ENCODE measurements at regions not wholly inside any gene's neighbourhood (a gene's known extent, or its start where the extent isn't known, plus 50 kb on each side); places are given as distances from the start of the nearest gene placed in this dataset.

DNA sequence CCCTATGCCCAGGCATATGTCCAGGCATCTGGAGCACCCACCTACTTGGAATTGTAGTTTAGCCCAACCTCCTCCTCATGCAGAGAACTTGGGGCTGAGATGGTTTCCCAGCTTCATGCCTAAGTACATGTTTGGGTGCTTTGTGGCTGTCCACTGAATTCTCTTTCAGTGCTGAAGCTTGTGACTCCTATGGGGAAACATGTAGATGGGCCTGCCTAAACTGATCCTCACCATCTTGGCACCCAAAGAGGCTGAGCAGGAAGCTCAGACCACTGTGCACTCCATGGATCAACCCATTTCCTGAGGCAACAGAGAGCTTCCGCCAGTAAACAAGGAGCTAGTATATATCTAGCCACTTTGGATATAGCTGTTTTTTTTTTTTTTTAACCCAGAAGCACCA is 2733.7 kb downstream of the PCDH7 start:
- Histone ChIP-seq H3K4me1 (replicated peaks in 1 of 4; ENCODE audit: control insufficient read depth in 3 of 4, insufficient read depth in 4 of 4, low read length in 3 of 4) (no peaks in the 10 kb centered on the region), H4K20me1 (replicated peaks in 1 of 2; ENCODE audit: control insufficient read depth in 1 of 2, insufficient read depth in 2 of 2, low read length in 2 of 2) (no peaks in the 10 kb centered on the region), H3K79me1 (ENCODE audit: low read depth, low read length) (no peaks in the 10 kb centered on the region), H2BK15ac (ENCODE audit: low read length) (no peak overlapping the region), H2AK5ac (ENCODE audit: low read depth, low read length) (no peak overlapping the region), H2BK120ac (replicated peaks; ENCODE audit: low read depth, low read length) (no peak overlapping the region), H2BK5ac (ENCODE audit: low read depth, low read length) (no peak overlapping the region), H2BK12ac (ENCODE audit: low read depth, low read length) (no peak overlapping the region), H3K27me3 (replicated peaks in 1 of 4; ENCODE audit: control insufficient read depth in 3 of 4, extremely low read depth in 1 of 4, insufficient read depth in 3 of 4, low read length in 3 of 4) (no peaks in the 10 kb centered on the region), H3K4me2 (ENCODE audit: insufficient read depth in 1 of 2, low read depth in 2 of 2, low read length in 2 of 2) (no peak overlapping the region), H4K91ac (replicated peaks; ENCODE audit: insufficient read length, low read length) (no peak overlapping the region), H3K79me2 (ENCODE audit: control insufficient read depth in 1 of 2, insufficient read depth in 2 of 2, low read length in 2 of 2) (no peaks in the 10 kb centered on the region), H3K23me2 (ENCODE audit: low read depth, low read length) (no peaks in the 10 kb centered on the region), H3K18ac (ENCODE audit: extremely low read depth, low read length) (no peak overlapping the region), H4K8ac (ENCODE audit: extremely low read depth, insufficient read depth, low read length) (no peak overlapping the region), H3K14ac (ENCODE audit: insufficient read length) (no peak overlapping the region), H3K4me3 (ENCODE audit: extremely low read depth in 1 of 4, insufficient read depth in 2 of 4, low read depth in 3 of 4, low read length in 4 of 4) (no peak overlapping the region), H2AFZ (ENCODE audit: low read length) (no peak overlapping the region), H3K23ac (ENCODE audit: insufficient read length) (no peak overlapping the region), H2BK20ac (ENCODE audit: low read length) (no peak overlapping the region), H3K27ac (ENCODE audit: low read depth, low read length) (no peak overlapping the region), H4K5ac (ENCODE audit: insufficient read length, low read depth, low read length) (no peak overlapping the region), H3K4ac (replicated peaks; ENCODE audit: insufficient read length, low read depth, low read length) (no peak overlapping the region), H3K36me3 (ENCODE audit: control insufficient read depth in 2 of 4, insufficient read depth in 4 of 4, low read length in 3 of 4) (no peaks in the 10 kb centered on the region), H3K9me3 (ENCODE audit: insufficient read depth in 2 of 2, low read depth in 1 of 2, low read length in 1 of 2) (no peaks in the 10 kb centered on the region), H3K9ac (replicated peaks in 1 of 4; ENCODE audit: extremely low read depth in 1 of 4, low read depth in 3 of 4, low read length in 3 of 4) (no peak overlapping the region), H3K56ac (replicated peaks; ENCODE audit: insufficient read length, low read depth, low read length) (no peak overlapping the region)
- CTCF ChIA-PET (ENCODE audit: partially characterized antibody): no interaction called here
- FAIRE-seq (no peak), DNase-seq (ENCODE audit: low read depth in 1 of 2, low spot score in 2 of 2) (no peak)
- POLR2A ChIA-PET (ENCODE audit: partially characterized antibody): no interaction called here
- WGBS, 2 experiments (ENCODE audit: extremely low coverage in 1 of 2, insufficient coverage in 1 of 2, insufficient read length in 1 of 2, insufficient replicate concordance in 2 of 2, low coverage in 1 of 2, low lambda C conversion rate in 2 of 2, missing lambda C conversion rate in 1 of 2): 100% methylated on average over 1 of the region's 1 CpG; no CpG with 5 or more reads in 1 of the 2 experiments
- no peak for TF ChIP-seq PHF8 (conservative IDR thresholded peaks at IDR 0.05; ENCODE audit: low read depth, low read length)
- TF ChIP-seq CREB1 (IDR thresholded peaks at IDR 0.05): no peak
- TF ChIP-seq BACH1 (IDR thresholded peaks at IDR 0.05; ENCODE audit: low read length): no peak
- TF ChIP-seq, protein P1, sequence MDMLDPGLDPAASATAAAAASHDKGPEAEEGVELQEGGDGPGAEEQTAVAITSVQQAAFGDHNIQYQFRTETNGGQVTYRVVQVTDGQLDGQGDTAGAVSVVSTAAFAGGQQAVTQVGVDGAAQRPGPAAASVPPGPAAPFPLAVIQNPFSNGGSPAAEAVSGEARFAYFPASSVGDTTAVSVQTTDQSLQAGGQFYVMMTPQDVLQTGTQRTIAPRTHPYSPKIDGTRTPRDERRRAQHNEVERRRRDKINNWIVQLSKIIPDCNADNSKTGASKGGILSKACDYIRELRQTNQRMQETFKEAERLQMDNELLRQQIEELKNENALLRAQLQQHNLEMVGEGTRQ (IDR thresholded peaks at IDR 0.05; ENCODE audit: low read length): no peak
- TF ChIP-seq RAD21 (IDR thresholded peaks at IDR 0.05 in 1 of 2, conservative IDR thresholded peaks at IDR 0.05 in 1 of 2; ENCODE audit: low read depth in 2 of 2, low read length in 2 of 2): no peak
- TF ChIP-seq GTF2F1 (IDR thresholded peaks at IDR 0.05; ENCODE audit: borderline replicate concordance, low read depth, low read length): no peak
- no peak for TF ChIP-seq TAF1 (IDR thresholded peaks at IDR 0.05; ENCODE audit: low read depth, low read length)
- no peak for TF ChIP-seq RNF2 (IDR thresholded peaks at IDR 0.05; ENCODE audit: borderline replicate concordance, low read depth, low read length, missing control alignments, poor library complexity, severe bottlenecking)
- TF ChIP-seq FOSL1 (IDR thresholded peaks at IDR 0.05; ENCODE audit: insufficient read depth, low read depth, low read length): no peak
